Mesodermal cell (in vitro differentiated cells): ENCODE measurements at regions not wholly inside any gene's neighbourhood (a gene's known extent, or its start where the extent isn't known, plus 50 kb on each side); places are given as distances from the start of the nearest gene placed in this dataset.
A peak's percentile ranks its signal among the peaks of the same experiment; 100 is the strongest.
"Not testable (repeated sequence)": the region's sequence is repeated elsewhere in the genome, so short reads cannot be mapped to it uniquely, and the experiment has no call there.

Source experiments
- H3K27ac ChIP-seq: 2 replicates; pipeline ENCODE4 v1.7.0; 2013; ENCODE audit warnings: mild to moderate bottlenecking, low read depth, low read length, moderate library complexity; ENCODE audit not compliant: severe bottlenecking
- H3K36me3 ChIP-seq: 2 replicates; pipeline ENCODE4 v1.7.1; 2013; ENCODE audit warnings: mild to moderate bottlenecking, low read length, moderate library complexity; ENCODE audit not compliant: control insufficient read depth, insufficient read depth
- H3K4me1 ChIP-seq: one replicate; pipeline ENCODE4 v1.7.1; 2013; ENCODE audit warnings: mild to moderate bottlenecking, low read length; ENCODE audit not compliant: insufficient read depth, control insufficient read depth, poor library complexity, severe bottlenecking
- H3K4me3 ChIP-seq: 2 replicates; pipeline ENCODE4 v1.7.0; 2013; ENCODE audit warnings: low read length, control low read depth, mild to moderate bottlenecking; ENCODE audit not compliant: insufficient read depth, poor library complexity, severe bottlenecking; ENCODE audit errors: extremely low read depth
- H3K9me3 ChIP-seq: 2 replicates; pipeline ENCODE4 v1.7.1; 2013; ENCODE audit warnings: mild to moderate bottlenecking, low read length, moderate library complexity; ENCODE audit not compliant: control insufficient read depth
- WGBS, 2 experiments: methylation state at CpG; one replicate each; pipeline ENCODE4 v1.1.5; 2013; ENCODE audit warnings: missing lambda C conversion rate in 2 of 2; ENCODE audit not compliant: insufficient coverage in 2 of 2; 5-methylcytosine and 5-hydroxymethylcytosine counted together

- H3K27ac ChIP-seq, result no peak overlapping the region
- no peak overlapping the region for H3K4me3 ChIP-seq
- 63 to 83% methylated on average over 1 of the region's 3 CpGs for WGBS, 2 experiments
- peaks cover 16% of the 10 kb centered on the region for H3K9me3 ChIP-seq
- no peaks in the 10 kb centered on the region for H3K36me3 ChIP-seq
- peaks cover 7% of the 10 kb centered on the region for H3K4me1 ChIP-seq
These were observed 68.4 kb upstream of the LRCH1 start for GRCh38 chr13:46484561-46484960.

GRCh38 chr13:46481166-46481565 lies 71.8 kb upstream of the LRCH1 start:
- Histone ChIP-seq H3K9me3 (peaks cover 9% of the 10 kb centered on the region), H3K27ac (no peak overlapping the region), H3K4me3 (no peak overlapping the region), H3K36me3 (no peaks in the 10 kb centered on the region), H3K4me1 (peaks cover 18% of the 10 kb centered on the region)
- WGBS, 2 experiments, result 67 to 68% methylated on average over 3 to 4 of the region's 4 CpGs

- no peak overlapping the region for H3K4me3 ChIP-seq
- H3K9me3 ChIP-seq, result peaks cover 9% of the 10 kb centered on the region
- WGBS, 2 experiments, result 81 to 88% methylated on average over 5 of the region's 5 CpGs
- peaks cover 25% of the 10 kb centered on the region for H3K4me1 ChIP-seq
- no peaks in the 10 kb centered on the region for H3K36me3 ChIP-seq
- no peak overlapping the region for H3K27ac ChIP-seq
These were observed 72.8 kb upstream of the LRCH1 start for GRCh38 chr13:46480131-46480530.

GRCh38 chr13:46479691-46480090 lies 73.3 kb upstream of the LRCH1 start:
- Histone ChIP-seq H3K4me1 (peaks cover 25% of the 10 kb centered on the region), H3K27ac (peak overlapping the region; percentile 2), H3K4me3 (no peak overlapping the region), H3K9me3 (peaks cover 6% of the 10 kb centered on the region), H3K36me3 (no peaks in the 10 kb centered on the region)
- WGBS, 2 experiments, result 92 to 100% methylated on average over 1 of the region's 1 CpG

- WGBS, 2 experiments, result 92 to 100% methylated on average over 1 of the region's 1 CpG
- Histone ChIP-seq H3K36me3 (no peaks in the 10 kb centered on the region), H3K9me3 (peaks cover 5% of the 10 kb centered on the region), H3K4me1 (peaks cover 25% of the 10 kb centered on the region), H3K27ac (peak overlapping the region; percentile 2), H3K4me3 (no peak overlapping the region)
These were observed 73.7 kb upstream of the LRCH1 start for GRCh38 chr13:46479283-46479682.

- Histone ChIP-seq H3K36me3 (no peaks in the 10 kb centered on the region), H3K9me3 (no peaks in the 10 kb centered on the region), H3K27ac (no peak overlapping the region), H3K4me3 (no peak overlapping the region), H3K4me1 (peaks cover 25% of the 10 kb centered on the region)
- no CpG with 5 or more reads among the region's 1 CpG for WGBS, 2 experiments
These were observed 74.3 kb upstream of the LRCH1 start for GRCh38 chr13:46478651-46479050.

- H3K36me3 ChIP-seq, result no peaks in the 10 kb centered on the region
- H3K9me3 ChIP-seq, result no peaks in the 10 kb centered on the region
- H3K27ac ChIP-seq, result no peak overlapping the region
- peaks cover 25% of the 10 kb centered on the region for H3K4me1 ChIP-seq
- no peak overlapping the region for H3K4me3 ChIP-seq
- WGBS, 2 experiments, result 80 to 100% methylated on average over 1 to 2 of the region's 2 CpGs
These were observed 76.8 kb upstream of the LRCH1 start for GRCh38 chr13:46476174-46476573.

GRCh38 chr13:46475541-46475991 lies 77.4 kb upstream of the LRCH1 start:
- Histone ChIP-seq H3K4me3 (no peak overlapping the region), H3K27ac (no peak overlapping the region), H3K4me1 (peaks cover 25% of the 10 kb centered on the region), H3K9me3 (no peaks in the 10 kb centered on the region), H3K36me3 (no peaks in the 10 kb centered on the region)
- 91 to 94% methylated on average over 4 to 5 of the region's 6 CpGs for WGBS, 2 experiments

- WGBS, 2 experiments, result 100% methylated on average over 1 to 3 of the region's 3 CpGs
These were observed 79.2 kb upstream of the LRCH1 start for GRCh38 chr13:46473806-46474205.

GRCh38 chr13:46472384-46472783 lies 80.6 kb upstream of the LRCH1 start:
- H3K4me3 ChIP-seq, result no peak overlapping the region
- H3K27ac ChIP-seq, result no peak overlapping the region
- peaks cover 9% of the 10 kb centered on the region for H3K4me1 ChIP-seq
- 53 to 70% methylated on average over 5 of the region's 5 CpGs for WGBS, 2 experiments
- H3K36me3 ChIP-seq, result no peaks in the 10 kb centered on the region
- H3K9me3 ChIP-seq, result no peaks in the 10 kb centered on the region

More at GRCh38 chr13:46473806-46474205, 79.2 kb upstream of the LRCH1 start:
- no peak overlapping the region for H3K4me3 ChIP-seq
- H3K4me1 ChIP-seq, result peaks cover 10% of the 10 kb centered on the region
- no peaks in the 10 kb centered on the region for H3K36me3 ChIP-seq
- H3K27ac ChIP-seq, result no peak overlapping the region
- no peaks in the 10 kb centered on the region for H3K9me3 ChIP-seq

GRCh38 chr13:46469699-46470098 lies 82.6 kb upstream of the RUBCNL start:
- 87 to 89% methylated on average over 4 to 8 of the region's 12 CpGs for WGBS, 2 experiments
- not testable (repeated sequence) for H3K9me3 ChIP-seq, H3K27ac ChIP-seq, H3K4me1 ChIP-seq, H3K36me3 ChIP-seq, H3K4me3 ChIP-seq
